ENCODE measurements at regions not wholly inside any gene's neighbourhood (a gene's known extent, or its start where the extent isn't known, plus 50 kb on each side); places are given as distances from the start of the nearest gene placed in this dataset.

DNA sequence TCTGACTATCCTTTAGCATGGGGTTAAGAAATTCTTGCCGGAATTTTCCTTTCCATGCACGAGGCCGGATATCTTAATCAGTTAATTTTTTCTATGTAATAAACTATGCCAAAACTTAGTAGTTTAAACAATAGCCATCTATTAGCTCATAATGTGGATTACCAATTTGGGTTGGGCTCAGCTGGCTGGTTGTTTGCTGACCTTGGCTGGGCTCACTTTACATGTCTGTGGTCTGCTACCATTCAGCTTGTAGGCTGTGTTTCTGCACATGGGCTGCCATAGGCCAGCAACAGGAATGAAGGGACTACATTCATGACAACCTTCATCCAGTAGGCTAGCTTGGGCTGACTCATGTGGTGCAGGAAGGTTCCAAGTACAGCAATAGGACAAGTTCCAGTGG, 56.0 kb upstream of the NTPCR start:
- Histone ChIP-seq H3K27me3 (ENCODE audit: control insufficient read depth, insufficient read depth, low read length) (no peaks in the 10 kb centered on the region), H3K36me3 (ENCODE audit: control insufficient read depth, insufficient read depth, low read length) (no peaks in the 10 kb centered on the region), H3K4me3 (ENCODE audit: low read depth, low read length) (no peak overlapping the region)
- CTCF ChIA-PET: interaction anchor here (1.2 kb wide), 1 partner anchor 14 kb away, joined by 5 read pairs; no protein-coding TSS in a partner anchor
- POLR2A ChIA-PET: no interaction called here
- DNase-seq (ENCODE audit: low read depth): no peak
- TF ChIP-seq, protein P1, sequence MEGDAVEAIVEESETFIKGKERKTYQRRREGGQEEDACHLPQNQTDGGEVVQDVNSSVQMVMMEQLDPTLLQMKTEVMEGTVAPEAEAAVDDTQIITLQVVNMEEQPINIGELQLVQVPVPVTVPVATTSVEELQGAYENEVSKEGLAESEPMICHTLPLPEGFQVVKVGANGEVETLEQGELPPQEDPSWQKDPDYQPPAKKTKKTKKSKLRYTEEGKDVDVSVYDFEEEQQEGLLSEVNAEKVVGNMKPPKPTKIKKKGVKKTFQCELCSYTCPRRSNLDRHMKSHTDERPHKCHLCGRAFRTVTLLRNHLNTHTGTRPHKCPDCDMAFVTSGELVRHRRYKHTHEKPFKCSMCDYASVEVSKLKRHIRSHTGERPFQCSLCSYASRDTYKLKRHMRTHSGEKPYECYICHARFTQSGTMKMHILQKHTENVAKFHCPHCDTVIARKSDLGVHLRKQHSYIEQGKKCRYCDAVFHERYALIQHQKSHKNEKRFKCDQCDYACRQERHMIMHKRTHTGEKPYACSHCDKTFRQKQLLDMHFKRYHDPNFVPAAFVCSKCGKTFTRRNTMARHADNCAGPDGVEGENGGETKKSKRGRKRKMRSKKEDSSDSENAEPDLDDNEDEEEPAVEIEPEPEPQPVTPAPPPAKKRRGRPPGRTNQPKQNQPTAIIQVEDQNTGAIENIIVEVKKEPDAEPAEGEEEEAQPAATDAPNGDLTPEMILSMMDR (IDR thresholded peaks at IDR 0.05; ENCODE audit: insufficient read depth, low read depth, low read length): no peak

- H3K27me3 ChIP-seq (ENCODE audit: control insufficient read depth, insufficient read depth, low read length): no peaks in the 10 kb centered on the region
- DNase-seq (ENCODE audit: low read depth): no peak
- POLR2A ChIA-PET: no interaction called here
- TF ChIP-seq, protein P1 (IDR thresholded peaks at IDR 0.05; ENCODE audit: insufficient read depth, low read depth, low read length): no peak
- CTCF ChIA-PET: no interaction called here
- H3K36me3 ChIP-seq (ENCODE audit: control insufficient read depth, insufficient read depth, low read length): no peaks in the 10 kb centered on the region
- no peak overlapping the region for H3K4me3 ChIP-seq (ENCODE audit: low read depth, low read length)
Measured at GRCh38 chr1:232897949-232898465, 52.4 kb upstream of the NTPCR start.

- CTCF ChIA-PET: interaction anchor here (1.9 kb wide), 1 partner anchor 19 kb away, joined by 8 read pairs; no protein-coding TSS in a partner anchor
Measured at GRCh38 chr1:232899268-232899667, 51.1 kb upstream of the NTPCR start.

DNA sequence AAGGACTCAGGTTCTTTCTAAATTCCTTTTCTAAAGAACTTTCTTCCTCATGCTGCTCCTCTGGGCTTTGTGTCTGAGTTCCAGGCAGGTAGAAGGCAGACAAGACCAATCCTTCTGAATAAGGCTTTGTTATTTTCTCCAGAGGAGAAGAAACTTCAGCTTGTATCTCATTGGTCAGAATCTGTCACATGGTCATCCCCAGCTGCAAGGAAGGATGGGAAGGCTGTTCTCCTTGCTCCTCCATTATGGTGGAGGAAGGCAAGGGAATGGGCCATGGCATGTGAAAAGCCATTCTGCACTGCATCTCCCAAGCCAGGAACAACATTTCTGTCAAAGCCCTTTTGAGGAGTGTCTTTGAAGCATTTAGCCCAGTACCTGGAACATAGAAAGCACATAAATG, 50.6 kb upstream of the NTPCR start:
- Histone ChIP-seq H3K36me3 (ENCODE audit: control insufficient read depth, insufficient read depth, low read length) (no peaks in the 10 kb centered on the region), H3K27me3 (ENCODE audit: control insufficient read depth, insufficient read depth, low read length) (no peaks in the 10 kb centered on the region), H3K4me3 (ENCODE audit: low read depth, low read length) (no peak overlapping the region)
- ChIA-PET POLR2A (no interaction called here), CTCF (interaction anchor here (1.3 to 1.9 kb wide), 2 partner anchors 20 to 38 kb away, joined by 4 to 8 read pairs; no protein-coding TSS in a partner anchor)
- TF ChIP-seq, protein P1 (IDR thresholded peaks at IDR 0.05; ENCODE audit: insufficient read depth, low read depth, low read length): no peak
- no peak for DNase-seq (ENCODE audit: low read depth)

More at GRCh38 chr1:232899268-232899667, 51.1 kb upstream of the NTPCR start:
- no peak for DNase-seq (ENCODE audit: low read depth)
- POLR2A ChIA-PET: no interaction called here
- H3K4me3 ChIP-seq (ENCODE audit: low read depth, low read length): no peak overlapping the region
- H3K36me3 ChIP-seq (ENCODE audit: control insufficient read depth, insufficient read depth, low read length): no peaks in the 10 kb centered on the region
- TF ChIP-seq, protein P1 (IDR thresholded peaks at IDR 0.05; ENCODE audit: insufficient read depth, low read depth, low read length): no peak
- H3K27me3 ChIP-seq (ENCODE audit: control insufficient read depth, insufficient read depth, low read length): no peaks in the 10 kb centered on the region
